Tibial artery (tissue), 4 donors: ENCODE measurements at regions not wholly inside any gene's neighbourhood (a gene's known extent, or its start where the extent isn't known, plus 50 kb on each side); places are given as distances from the start of the nearest gene placed in this dataset.

ENCODE experiments used
- DNase-seq, 2 donors: peaks; one replicate each; pipeline ENCODE4 v3.0.0-alpha.2; 2019
- H3K27ac ChIP-seq, 2 donors: fragments of 200-600 bp; sonication (generic) in 1 of 2; 1 replicate in 1 of 2; 2 replicates in 1 of 2; pipeline ENCODE4 v1.5.1; 2018 to 2019; ENCODE audit warnings: mild to moderate bottlenecking in 1 of 2
- H3K27me3 ChIP-seq, 2 donors: fragments of 200-600 bp; sonication (generic) in 1 of 2; one replicate each; pipeline versions ENCODE4 v1.5.1 to v1.6.0; 2016 to 2019
- H3K36me3 ChIP-seq, 3 donors: fragments of 200-600 bp; sonication (generic) in 2 of 3; one replicate each; pipeline ENCODE4 v1.5.1; 2016 to 2019; ENCODE audit warnings: mild to moderate bottlenecking in 2 of 3
- H3K4me1 ChIP-seq, 4 donors: fragments of 200-600 bp; sonication (generic) in 2 of 4; 1 replicate in 3 of 4; 2 replicates in 1 of 4; pipeline ENCODE4 v1.5.1; 2016 to 2019
- H3K4me3 ChIP-seq, 2 donors: fragments of 200-600 bp; sonication (generic) in 1 of 2; 1 replicate in 1 of 2; 2 replicates in 1 of 2; pipeline ENCODE4 v1.5.1; 2018 to 2019; ENCODE audit warnings: mild to moderate bottlenecking in 2 of 2
- H3K9me3 ChIP-seq, 3 donors: fragments of 200-600 bp; sonication (generic) in 1 of 3; one replicate each; pipeline ENCODE4 v1.5.1; 2016 to 2019
- CTCF ChIP-seq, 2 experiments: fragments of 200-600 bp in 1 of 2; fragments of 450-650 bp in 1 of 2; IDR thresholded peaks; one replicate each; pipeline ENCODE4 v1.5.1; 2017 to 2019; ENCODE audit warnings: antibody characterized with exemption in 2 of 2, mild to moderate bottlenecking in 1 of 2, moderate library complexity in 1 of 2
- intact Hi-C: fragments of 100-400 bp; cut with DNase I; formaldehyde crosslinking; loops from one replicate; pipeline ENCODE4 v1.15.0; 2023; ENCODE audit warnings: low total_unique reads

- no peaks in the 10 kb centered on the region for H3K36me3 ChIP-seq
- no peak overlapping the region for H3K4me3 ChIP-seq
- H3K27me3 ChIP-seq: no peaks in the 10 kb centered on the region
- intact Hi-C loops: no loop called here
- no peaks in the 10 kb centered on the region for H3K9me3 ChIP-seq
- DNase-seq: no peak
- TF ChIP-seq CTCF (IDR thresholded peaks at IDR 0.05): no peak
- no peak overlapping the region for H3K27ac ChIP-seq
- no peaks in the 10 kb centered on the region for H3K4me1 ChIP-seq
These were observed 71.7 kb upstream of the TNC start for GRCh38 chr9:115189686-115190085.

GRCh38 chr9:115191667-115192066, 73.7 kb upstream of the TNC start:
- TF ChIP-seq CTCF (IDR thresholded peaks at IDR 0.05): no peak
- Histone ChIP-seq H3K36me3 (no peaks in the 10 kb centered on the region), H3K4me3 (no peak overlapping the region), H3K27me3 (no peaks in the 10 kb centered on the region), H3K4me1 (no peaks in the 10 kb centered on the region), H3K9me3 (no peaks in the 10 kb centered on the region), H3K27ac (no peak overlapping the region)
- intact Hi-C loops: loop anchor here (2.0 kb wide), 1 partner anchor 55 kb away; no protein-coding TSS in a partner anchor
- no peak for DNase-seq

- H3K4me3 ChIP-seq: no peak overlapping the region
- TF ChIP-seq CTCF (IDR thresholded peaks at IDR 0.05): no peak
- no peaks in the 10 kb centered on the region for H3K9me3 ChIP-seq
- no peaks in the 10 kb centered on the region for H3K27me3 ChIP-seq
- H3K4me1 ChIP-seq: no peaks in the 10 kb centered on the region
- H3K27ac ChIP-seq: no peak overlapping the region
- DNase-seq: no peak
- intact Hi-C loops: loop anchor here (2.0 kb wide), 1 partner anchor 55 kb away; no protein-coding TSS in a partner anchor
- no peaks in the 10 kb centered on the region for H3K36me3 ChIP-seq
These were observed 74.3 kb upstream of the TNC start for GRCh38 chr9:115192280-115192679.

GRCh38 chr9:115192835-115193525, 75.0 kb upstream of the TNC start:
- Histone ChIP-seq H3K4me1 (peaks cover 0 to 2% (median 0%) of the 10 kb centered on the region in 4 donors), H3K27me3 (no peaks in the 10 kb centered on the region), H3K9me3 (no peaks in the 10 kb centered on the region), H3K4me3 (no peak overlapping the region), H3K27ac (no peak overlapping the region), H3K36me3 (no peaks in the 10 kb centered on the region)
- DNase-seq: no peak
- intact Hi-C loops: loop anchor here (2.0 kb wide), 1 partner anchor 56 kb away; no protein-coding TSS in a partner anchor
- TF ChIP-seq CTCF (IDR thresholded peaks at IDR 0.05): no peak

- Histone ChIP-seq H3K27ac (no peak overlapping the region), H3K9me3 (no peaks in the 10 kb centered on the region), H3K36me3 (no peaks in the 10 kb centered on the region), H3K4me3 (no peak overlapping the region), H3K27me3 (no peaks in the 10 kb centered on the region), H3K4me1 (peaks cover 0 to 5% (median 0%) of the 10 kb centered on the region in 4 donors)
- intact Hi-C loops: loop anchor here (2.0 kb wide), 1 partner anchor 57 kb away; no protein-coding TSS in a partner anchor
- DNase-seq: no peak
- TF ChIP-seq CTCF (IDR thresholded peaks at IDR 0.05): no peak
These were observed 75.8 kb upstream of the TNC start for GRCh38 chr9:115193777-115194176.
